IMR-90 (cell line): ENCODE measurements at regions not wholly inside any gene's neighbourhood (a gene's known extent, or its start where the extent isn't known, plus 50 kb on each side); places are given as distances from the start of the nearest gene placed in this dataset.

Experiments
- BHLHE40 ChIP-seq: fragments of 150-350 bp; IDR thresholded peaks from 2 replicates; pipeline ENCODE4 v1.6.1; 2016; ENCODE audit warnings: mild to moderate bottlenecking, low read depth, low read length
- CTCF ChIP-seq: conservative IDR thresholded peaks from 2 replicates; pipeline ENCODE4 v1.5.1; 2012; ENCODE audit warnings: mild to moderate bottlenecking, low read depth, low read length, improper control_type of control experiment
- POLR2A ChIP-seq: IDR thresholded peaks from 2 replicates; pipeline ENCODE4 v1.6.1; 2012; ENCODE audit warnings: mild to moderate bottlenecking, low read depth, low read length
- RAD21 ChIP-seq: IDR thresholded peaks from 2 replicates; pipeline ENCODE4 v1.6.1; 2012; ENCODE audit warnings: low read length, improper control_type of control experiment

DNA sequence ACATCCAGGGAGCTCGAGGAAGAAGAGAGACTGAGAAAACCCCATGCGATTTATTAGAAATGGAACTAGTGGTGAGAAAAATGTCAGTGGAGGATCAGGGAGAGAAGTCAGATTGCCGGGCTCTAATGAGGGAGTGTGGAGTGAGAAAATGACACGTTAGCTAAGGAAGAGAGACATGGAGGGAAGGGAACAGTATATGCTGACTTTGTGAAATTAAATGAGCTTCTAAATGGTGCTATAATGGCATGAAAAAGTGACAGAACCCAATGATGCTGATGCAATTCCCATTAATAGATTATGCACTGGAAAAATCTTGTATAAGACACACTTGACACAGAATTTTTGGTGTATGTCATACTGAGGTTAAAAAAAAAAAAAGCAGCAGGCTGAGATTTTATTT, 112.6 kb downstream of the HSPH1 start:
- TF ChIP-seq POLR2A = no peak
- TF ChIP-seq CTCF = no peak
- TF ChIP-seq RAD21 = no peak
- TF ChIP-seq BHLHE40 = no peak
